ENCODE measurements at regions not wholly inside any gene's neighbourhood (a gene's known extent, or its start where the extent isn't known, plus 50 kb on each side); places are given as distances from the start of the nearest gene placed in this dataset.

GRCh38 chr15:35211240-35211902 lies 126.3 kb upstream of the NANOGP8 start:
- H3K27ac ChIP-seq, result no peak overlapping the region

GRCh38 chr15:35210370-35210769 lies 125.3 kb upstream of the NANOGP8 start:
- H3K27ac ChIP-seq, result no peak overlapping the region
- DNase-seq (ENCODE audit: low read depth, low spot score), result no peak

More at GRCh38 chr15:35211240-35211902, 126.3 kb upstream of the NANOGP8 start:
- DNase-seq (ENCODE audit: low read depth, low spot score), result no peak

GRCh38 chr15:35209838-35210237 lies 124.7 kb upstream of the NANOGP8 start:
- DNase-seq (ENCODE audit: low read depth, low spot score), result no peak
- H3K27ac ChIP-seq, result no peak overlapping the region

GRCh38 chr15:35208353-35208752 lies 123.3 kb upstream of the NANOGP8 start:
- DNase-seq (ENCODE audit: low read depth, low spot score), result no peak
- H3K27ac ChIP-seq, result no peak overlapping the region

GRCh38 chr15:35206060-35206675 lies 121.1 kb upstream of the NANOGP8 start:
- H3K27ac ChIP-seq, result no peak overlapping the region

GRCh38 chr15:35198197-35198596 lies 113.1 kb upstream of the NANOGP8 start:
- no peak overlapping the region for H3K27ac ChIP-seq
- DNase-seq (ENCODE audit: low read depth, low spot score), result no peak

More at GRCh38 chr15:35206060-35206675, 121.1 kb upstream of the NANOGP8 start:
- DNase-seq (ENCODE audit: low read depth, low spot score), result no peak

- no peak for DNase-seq (ENCODE audit: low read depth, low spot score)
- H3K27ac ChIP-seq, result no peak overlapping the region
These were observed 112.7 kb upstream of the NANOGP8 start for GRCh38 chr15:35197754-35198153.

- no peak overlapping the region for H3K27ac ChIP-seq
- no peak for DNase-seq (ENCODE audit: low read depth, low spot score)
These were observed 112.2 kb upstream of the NANOGP8 start for GRCh38 chr15:35197306-35197705.

- no peak for DNase-seq (ENCODE audit: low read depth, low spot score)
- H3K27ac ChIP-seq, result no peak overlapping the region
These were observed 111.2 kb upstream of the NANOGP8 start for GRCh38 chr15:35196273-35196672.

- no peak for DNase-seq (ENCODE audit: low read depth, low spot score)
- H3K27ac ChIP-seq, result no peak overlapping the region
These were observed 110.6 kb upstream of the NANOGP8 start for GRCh38 chr15:35195649-35196048.

GRCh38 chr15:35195031-35195430 lies 109.9 kb upstream of the NANOGP8 start:
- no peak overlapping the region for H3K27ac ChIP-seq
- DNase-seq (ENCODE audit: low read depth, low spot score), result no peak

GRCh38 chr15:35194296-35194695 lies 109.2 kb upstream of the NANOGP8 start:
- no peak for DNase-seq (ENCODE audit: low read depth, low spot score)

GRCh38 chr15:35191783-35192182 lies 106.7 kb upstream of the NANOGP8 start:
- DNase-seq (ENCODE audit: low read depth, low spot score), result no peak
- no peak overlapping the region for H3K27ac ChIP-seq

More at GRCh38 chr15:35194296-35194695, 109.2 kb upstream of the NANOGP8 start:
- H3K27ac ChIP-seq, result no peak overlapping the region

- DNase-seq (ENCODE audit: low read depth, low spot score), result no peak
- H3K27ac ChIP-seq, result no peak overlapping the region
These were observed 101.3 kb upstream of the NANOGP8 start for GRCh38 chr15:35186346-35186745.

- no peak overlapping the region for H3K27ac ChIP-seq
- DNase-seq (ENCODE audit: low read depth, low spot score), result no peak
These were observed 99.6 kb upstream of the NANOGP8 start for GRCh38 chr15:35184646-35185045.

GRCh38 chr15:35182841-35183479 lies 97.9 kb upstream of the NANOGP8 start:
- DNase-seq (ENCODE audit: low read depth, low spot score), result no peak
- H3K27ac ChIP-seq, result no peak overlapping the region

- DNase-seq (ENCODE audit: low read depth, low spot score), result no peak
- H3K27ac ChIP-seq, result no peak overlapping the region
These were observed 96.4 kb upstream of the NANOGP8 start for GRCh38 chr15:35181538-35181937.

GRCh38 chr15:35179739-35180138 lies 94.6 kb upstream of the NANOGP8 start:
- DNase-seq (ENCODE audit: low read depth, low spot score), result no peak
- H3K27ac ChIP-seq, result no peak overlapping the region

- H3K27ac ChIP-seq, result peak overlapping the region; percentile 54
- DNase-seq (ENCODE audit: low read depth, low spot score), result peak; percentile 27
These were observed 93.1 kb upstream of the NANOGP8 start for GRCh38 chr15:35178186-35178585.

- H3K27ac ChIP-seq, result no peak overlapping the region
- DNase-seq (ENCODE audit: low read depth, low spot score), result no peak
These were observed 89.9 kb upstream of the NANOGP8 start for GRCh38 chr15:35174948-35175347.

GRCh38 chr15:35173444-35174118 lies 88.5 kb upstream of the NANOGP8 start:
- DNase-seq (ENCODE audit: low read depth, low spot score), result no peak
- no peak overlapping the region for H3K27ac ChIP-seq
